NCI-H1694 (cell line): ENCODE measurements at regions not wholly inside any gene's neighbourhood (a gene's known extent, or its start where the extent isn't known, plus 50 kb on each side); places are given as distances from the start of the nearest gene placed in this dataset.

Source experiments
- DNase-seq: peaks from one replicate; lab custom pipeline; 2025; lab: John Stamatoyannopoulos, UW

- peak; percentile 28 for DNase-seq
These were observed 49.7 kb upstream of the ATF3 start for GRCh38 chr1:212558693-212559480.
